Gastrocnemius medialis (tissue), 4 donors: ENCODE measurements at regions not wholly inside any gene's neighbourhood (a gene's known extent, or its start where the extent isn't known, plus 50 kb on each side); places are given as distances from the start of the nearest gene placed in this dataset.

ENCODE experiments used
- ATAC-seq, 2 donors: fragments of 150-250 bp; one replicate each; pipeline ENCODE4 v1.9.1; 2016
- DNase-seq, 2 donors: peaks; one replicate each; pipeline ENCODE4 v3.0.0-alpha.2; 2019
- H3K27ac ChIP-seq, 4 donors: fragments of 200-600 bp; sonication (generic); 1 replicate in 1 of 4; 2 replicates in 3 of 4; pipeline ENCODE4 v1.5.1; 2016 to 2018; ENCODE audit warnings: mild to moderate bottlenecking in 2 of 4, moderate library complexity in 1 of 4
- H3K27me3 ChIP-seq, 3 donors: fragments of 200-600 bp; sonication (generic) in 2 of 3; 1 replicate in 1 of 3; 2 replicates in 2 of 3; pipeline versions ENCODE4 v1.5.1 to v1.6.0; 2016 to 2019; ENCODE audit warnings: mild to moderate bottlenecking in 1 of 3, moderate library complexity in 1 of 3
- H3K36me3 ChIP-seq, 2 donors: fragments of 200-600 bp; sonication (generic) in 1 of 2; one replicate each; pipeline ENCODE4 v1.5.1; 2017 to 2018
- H3K4me1 ChIP-seq, 2 donors: fragments of 200-600 bp; sonication (generic) in 1 of 2; one replicate each; pipeline ENCODE4 v1.5.1; 2016 to 2017; ENCODE audit warnings: mild to moderate bottlenecking in 2 of 2
- H3K4me3 ChIP-seq, 4 donors: fragments of 200-600 bp; sonication (generic) in 3 of 4; 1 replicate in 1 of 4; 2 replicates in 3 of 4; pipeline ENCODE4 v1.5.1; 2016 to 2019; ENCODE audit warnings: mild to moderate bottlenecking in 2 of 4
- H3K9me3 ChIP-seq, 3 donors: fragments of 200-600 bp; sonication (generic) in 2 of 3; 1 replicate in 1 of 3; 2 replicates in 2 of 3; pipeline ENCODE4 v1.5.1; 2016 to 2019
- CTCF ChIP-seq, 5 experiments: fragments of 450-650 bp in 3 of 5; fragments of 200-600 bp in 2 of 5; sonication (generic) in 2 of 5; IDR thresholded peaks in 4 of 5; conservative IDR thresholded peaks in 1 of 5; 1 replicate in 4 of 5; 2 replicates in 1 of 5; pipeline ENCODE4 v1.5.1; 2016 to 2019; ENCODE audit warnings: antibody characterized with exemption in 5 of 5, mild to moderate bottlenecking in 3 of 5, moderate library complexity in 3 of 5
- POLR2A ChIP-seq, 2 donors: fragments of 450-650 bp; IDR thresholded peaks; one replicate each; pipeline ENCODE4 v1.6.1; 2017; ENCODE audit warnings: antibody characterized with exemption in 2 of 2, mild to moderate bottlenecking in 2 of 2, moderate library complexity in 2 of 2
- in situ Hi-C, 4 donors: fragments of 200-750 bp; cut with MboI; loops; one replicate each; pipeline versions ENCODE4 v1.15.0 to v1.8.0; 2017; ENCODE audit warnings: low sequenced_read_pairs in 4 of 4
- intact Hi-C: fragments of 100-400 bp; cut with DNase I; formaldehyde crosslinking; loops from one replicate; pipeline ENCODE4 v1.15.1; 2023; ENCODE audit warnings: low total_unique reads

DNA sequence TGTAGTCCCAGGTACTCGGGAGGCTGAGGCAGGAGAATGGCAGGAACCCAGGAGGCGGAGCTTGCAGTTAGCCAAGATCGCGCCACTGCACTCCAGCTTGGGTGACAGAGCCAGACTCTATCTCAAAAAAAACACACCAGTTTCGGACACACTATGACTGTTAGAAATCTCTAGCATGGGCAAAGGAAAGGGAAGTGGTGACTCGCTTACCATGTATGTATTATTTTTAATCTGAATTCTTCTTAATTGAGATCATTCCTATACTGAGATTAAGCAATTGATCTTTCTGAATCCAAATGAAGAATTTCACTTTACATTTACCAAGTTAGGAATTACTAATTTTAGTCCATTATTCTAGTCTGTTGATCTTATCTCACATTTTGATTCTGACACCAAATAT, 459.2 kb upstream of the ALCAM start:
- intact Hi-C loops: no loop called here

GRCh38 chr3:104908761-104909160, 457.9 kb upstream of the ALCAM start:
- Histone ChIP-seq H3K4me3 (no peak overlapping the region), H3K4me1 (no peaks in the 10 kb centered on the region), H3K27ac (no peak overlapping the region), H3K27me3 (no peaks in the 10 kb centered on the region), H3K9me3 (no peaks in the 10 kb centered on the region), H3K36me3 (no peaks in the 10 kb centered on the region)
- in situ Hi-C loops: no loop called here
- no peak for TF ChIP-seq CTCF (IDR thresholded peaks at IDR 0.05 in 4 of 5, conservative IDR thresholded peaks at IDR 0.05 in 1 of 5)
- TF ChIP-seq POLR2A (IDR thresholded peaks at IDR 0.05): no peak
- ATAC-seq (no peak), DNase-seq (no peak)
- intact Hi-C loops: no loop called here

More for the DNA sequence above, 459.2 kb upstream of the ALCAM start:
- Histone ChIP-seq H3K4me1 (no peaks in the 10 kb centered on the region), H3K27ac (no peak overlapping the region), H3K36me3 (no peaks in the 10 kb centered on the region), H3K4me3 (no peak overlapping the region), H3K27me3 (no peaks in the 10 kb centered on the region), H3K9me3 (no peaks in the 10 kb centered on the region)
- TF ChIP-seq CTCF (IDR thresholded peaks at IDR 0.05 in 4 of 5, conservative IDR thresholded peaks at IDR 0.05 in 1 of 5) (no peak), POLR2A (IDR thresholded peaks at IDR 0.05) (no peak)
- in situ Hi-C loops: no loop called here
- ATAC-seq: no peak
- no peak for DNase-seq

- Histone ChIP-seq H3K9me3 (no peaks in the 10 kb centered on the region), H3K4me3 (no peak overlapping the region), H3K4me1 (no peaks in the 10 kb centered on the region), H3K27ac (no peak overlapping the region), H3K27me3 (no peaks in the 10 kb centered on the region), H3K36me3 (no peaks in the 10 kb centered on the region)
- TF ChIP-seq POLR2A (IDR thresholded peaks at IDR 0.05) (no peak), CTCF (IDR thresholded peaks at IDR 0.05 in 4 of 5, conservative IDR thresholded peaks at IDR 0.05 in 1 of 5) (no peak)
- intact Hi-C loops: no loop called here
- no peak for DNase-seq
- no peak for ATAC-seq
- in situ Hi-C loops: no loop called here
Measured at GRCh38 chr3:104909198-104909597, 457.5 kb upstream of the ALCAM start.

GRCh38 chr3:104909721-104910120, 457.0 kb upstream of the ALCAM start:
- no peak for ATAC-seq
- in situ Hi-C loops: no loop called here

More at GRCh38 chr3:104909721-104910120, 457.0 kb upstream of the ALCAM start:
- H3K27ac ChIP-seq: no peak overlapping the region
- no peak for DNase-seq
- TF ChIP-seq CTCF (IDR thresholded peaks at IDR 0.05 in 4 of 5, conservative IDR thresholded peaks at IDR 0.05 in 1 of 5) (no peak), POLR2A (IDR thresholded peaks at IDR 0.05) (no peak)
- H3K4me1 ChIP-seq: no peaks in the 10 kb centered on the region
- no peaks in the 10 kb centered on the region for H3K36me3 ChIP-seq
- no peaks in the 10 kb centered on the region for H3K27me3 ChIP-seq
- intact Hi-C loops: no loop called here
- H3K9me3 ChIP-seq: no peaks in the 10 kb centered on the region
- H3K4me3 ChIP-seq: no peak overlapping the region
